Mesothelial cell of epicardium (in vitro differentiated cells): ENCODE measurements at regions not wholly inside any gene's neighbourhood (a gene's known extent, or its start where the extent isn't known, plus 50 kb on each side); places are given as distances from the start of the nearest gene placed in this dataset.
"Not testable (repeated sequence)": the region's sequence is repeated elsewhere in the genome, so short reads cannot be mapped to it uniquely, and the experiment has no call there.

ENCODE experiments used
- DNase-seq, 2 experiments: peaks; one replicate each; pipeline ENCODE4 v3.0.0; 2021; ENCODE audit warnings: low spot score in 2 of 2; ENCODE audit not compliant: unreplicated experiment in 2 of 2
- H3K27ac Mint-ChIP-seq: 2 replicates; pipeline ENCODE4 v1.8.0; 2021; ENCODE audit warnings: mixed read lengths
- H3K27me3 Mint-ChIP-seq: 2 replicates; pipeline ENCODE4 v1.8.0; 2021; ENCODE audit warnings: low read depth, mixed read lengths
- H3K36me3 Mint-ChIP-seq: 2 replicates; pipeline ENCODE4 v1.8.0; 2021; ENCODE audit warnings: mixed read lengths
- H3K4me1 Mint-ChIP-seq: 2 replicates; pipeline ENCODE4 v1.8.0; 2021; ENCODE audit warnings: mixed read lengths
- H3K4me3 Mint-ChIP-seq: 2 replicates; pipeline ENCODE4 v1.8.0; 2021; ENCODE audit warnings: mild to moderate bottlenecking, moderate library complexity, mixed read lengths
- H3K9me3 Mint-ChIP-seq: 2 replicates; pipeline ENCODE4 v1.8.0; 2021; ENCODE audit warnings: mixed read lengths
- CTCF ChIP-seq: fragments of 200-600 bp; sonication (generic); IDR thresholded peaks from one replicate; pipeline ENCODE4 v1.5.0; 2021; ENCODE audit warnings: antibody characterized with exemption; ENCODE audit not compliant: unreplicated experiment

GRCh38 chr12:31896514-31897039, 62.6 kb upstream of the RESF1 start:
- H3K27ac Mint-ChIP-seq = peak overlapping the region; percentile 75

DNA sequence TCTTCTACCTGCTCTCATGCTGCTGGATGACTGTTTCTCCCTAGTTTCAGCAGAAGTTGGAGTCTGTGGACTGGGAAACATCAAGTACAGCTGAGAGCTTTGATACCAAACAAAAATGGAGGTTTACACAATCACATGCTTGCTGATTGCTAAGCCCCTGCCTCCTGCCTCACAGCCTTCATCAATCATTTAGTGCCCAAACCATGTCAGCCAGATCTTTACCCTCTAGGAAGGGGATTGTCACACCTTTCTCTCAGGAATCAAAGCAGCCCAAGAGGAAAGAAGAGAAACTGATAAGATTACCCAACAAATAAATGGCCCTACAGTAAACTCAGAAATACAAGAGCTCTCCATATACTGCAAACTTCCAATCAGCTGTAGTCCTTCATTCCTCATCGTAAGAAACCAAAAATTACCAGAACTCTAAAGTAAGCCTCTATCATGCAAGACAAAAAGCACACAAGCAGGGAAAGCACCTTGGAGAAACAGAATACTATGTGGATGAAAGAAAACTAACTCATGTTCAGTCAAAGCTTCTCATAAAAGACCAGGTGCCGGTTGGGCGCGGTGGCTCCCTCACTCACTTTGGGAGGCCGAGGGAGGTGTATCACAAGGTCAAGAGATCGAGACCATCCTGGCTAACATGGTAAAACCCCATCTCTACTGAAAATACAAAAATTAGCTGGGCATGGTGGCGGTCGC, 63.6 kb upstream of the RESF1 start:
- DNase-seq = no peak
- no peaks in the 10 kb centered on the region for H3K27me3 Mint-ChIP-seq
- H3K27ac Mint-ChIP-seq = peak overlapping the region; percentile 21
- no peak for TF ChIP-seq CTCF
- H3K4me3 Mint-ChIP-seq = no peak overlapping the region
- H3K36me3 Mint-ChIP-seq = no peaks in the 10 kb centered on the region
- H3K9me3 Mint-ChIP-seq = peaks cover 4% of the 10 kb centered on the region
- H3K4me1 Mint-ChIP-seq = peaks cover 28% of the 10 kb centered on the region

More at GRCh38 chr12:31896514-31897039, 62.6 kb upstream of the RESF1 start:
- Mint-ChIP-seq H3K36me3 (no peaks in the 10 kb centered on the region), H3K9me3 (peaks cover 4% of the 10 kb centered on the region), H3K27me3 (no peaks in the 10 kb centered on the region), H3K4me1 (peaks cover 28% of the 10 kb centered on the region), H3K4me3 (no peak overlapping the region)
- no peak for DNase-seq
- TF ChIP-seq CTCF = no peak

- H3K4me3 Mint-ChIP-seq = no peak overlapping the region
- H3K36me3 Mint-ChIP-seq = peaks cover 8% of the 10 kb centered on the region
- H3K4me1 Mint-ChIP-seq = peaks cover 5% of the 10 kb centered on the region
- H3K27me3 Mint-ChIP-seq = no peaks in the 10 kb centered on the region
- DNase-seq = no peak
- no peak for TF ChIP-seq CTCF
- peaks cover 26% of the 10 kb centered on the region for H3K9me3 Mint-ChIP-seq
- no peak overlapping the region for H3K27ac Mint-ChIP-seq
Observed at GRCh38 chr12:31890295-31891285, 68.6 kb upstream of the RESF1 start.

- no peak for DNase-seq
- Mint-ChIP-seq H3K27ac (no peak overlapping the region), H3K4me3 (no peak overlapping the region), H3K36me3 (peaks cover 8% of the 10 kb centered on the region), H3K9me3 (peaks cover 30% of the 10 kb centered on the region), H3K4me1 (no peaks in the 10 kb centered on the region), H3K27me3 (no peaks in the 10 kb centered on the region)
- TF ChIP-seq CTCF = no peak
Observed at GRCh38 chr12:31887109-31887811, 72.0 kb upstream of the RESF1 start.

- not testable (repeated sequence) for H3K27me3 Mint-ChIP-seq, H3K27ac Mint-ChIP-seq, H3K4me3 Mint-ChIP-seq, DNase-seq, H3K36me3 Mint-ChIP-seq
- peaks cover 16% of the 10 kb centered on the region for H3K9me3 Mint-ChIP-seq
- peaks cover 13% of the 10 kb centered on the region for H3K4me1 Mint-ChIP-seq
Observed at GRCh38 chr12:31882682-31883081, 76.5 kb upstream of the RESF1 start.
